ENCODE measurements at regions not wholly inside any gene's neighbourhood (a gene's known extent, or its start where the extent isn't known, plus 50 kb on each side); places are given as distances from the start of the nearest gene placed in this dataset.
A peak's percentile ranks its signal among the peaks of the same experiment; 100 is the strongest.

GRCh38 chr15:100806157-100806556, 73.5 kb upstream of the ALDH1A3 start:
- no peak for DNase-seq (ENCODE audit: low read depth, low spot score)
- H3K27ac ChIP-seq = no peak overlapping the region

GRCh38 chr15:100807028-100807427, 72.6 kb upstream of the ALDH1A3 start:
- no peak for DNase-seq (ENCODE audit: low read depth, low spot score)
- no peak overlapping the region for H3K27ac ChIP-seq

DNA sequence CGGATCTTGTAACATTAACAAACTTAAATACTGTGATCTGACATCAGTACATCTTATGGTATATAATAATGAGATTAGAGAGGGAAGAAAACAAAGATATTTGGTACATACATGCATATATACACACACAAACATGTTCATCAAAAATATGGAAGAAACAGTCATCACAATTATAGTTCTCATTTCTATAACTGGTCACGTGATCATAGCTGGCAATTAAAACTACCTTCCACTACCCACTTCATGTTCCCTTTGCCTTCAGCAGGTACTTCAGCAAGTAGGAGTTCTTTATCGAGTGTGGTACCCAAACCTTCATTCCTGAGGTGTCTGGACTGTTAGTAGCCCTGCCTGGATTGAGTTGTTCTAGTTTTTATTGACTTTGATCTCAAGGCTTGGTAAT, 70.9 kb upstream of the ALDH1A3 start:
- no peak for DNase-seq (ENCODE audit: low read depth, low spot score)
- H3K27ac ChIP-seq = peak overlapping the region; percentile 58

- peak overlapping the region; percentile 58 for H3K27ac ChIP-seq
- DNase-seq (ENCODE audit: low read depth, low spot score) = no peak
Observed at GRCh38 chr15:100809151-100809550, 70.5 kb upstream of the ALDH1A3 start.

- no peak for DNase-seq (ENCODE audit: low read depth, low spot score)
- H3K27ac ChIP-seq = peak overlapping the region; percentile 58
Observed at GRCh38 chr15:100809587-100809986, 70.0 kb upstream of the ALDH1A3 start.

- DNase-seq (ENCODE audit: low read depth, low spot score) = no peak
- H3K27ac ChIP-seq = peak overlapping the region; percentile 58
Observed at GRCh38 chr15:100810229-100810628, 69.4 kb upstream of the ALDH1A3 start.

GRCh38 chr15:100810831-100811230, 68.8 kb upstream of the ALDH1A3 start:
- no peak for DNase-seq (ENCODE audit: low read depth, low spot score)
- H3K27ac ChIP-seq = no peak overlapping the region

DNA sequence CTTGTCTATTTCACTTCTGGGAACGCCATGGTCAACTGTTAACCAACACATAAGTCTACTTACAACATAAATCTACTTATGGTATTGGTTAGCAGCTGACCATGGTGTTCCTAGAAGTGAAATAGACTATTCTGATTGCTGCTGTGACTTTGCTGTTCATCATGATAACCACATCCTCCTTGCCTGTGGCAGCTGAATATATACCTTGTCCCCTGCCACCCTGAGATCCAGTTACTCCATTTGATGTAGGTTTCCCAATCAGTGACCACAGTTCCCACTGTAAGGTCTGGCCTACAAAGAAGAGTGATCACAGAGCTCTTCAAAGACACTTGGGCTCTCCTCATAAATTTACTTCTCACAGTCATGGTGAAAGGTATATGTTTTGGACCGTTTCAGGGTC, 66.8 kb upstream of the ALDH1A3 start:
- DNase-seq (ENCODE audit: low read depth, low spot score) = no peak
- H3K27ac ChIP-seq = no peak overlapping the region

- no peak for DNase-seq (ENCODE audit: low read depth, low spot score)
- H3K27ac ChIP-seq = no peak overlapping the region
Observed at GRCh38 chr15:100818927-100819326, 60.7 kb upstream of the ALDH1A3 start.

DNA sequence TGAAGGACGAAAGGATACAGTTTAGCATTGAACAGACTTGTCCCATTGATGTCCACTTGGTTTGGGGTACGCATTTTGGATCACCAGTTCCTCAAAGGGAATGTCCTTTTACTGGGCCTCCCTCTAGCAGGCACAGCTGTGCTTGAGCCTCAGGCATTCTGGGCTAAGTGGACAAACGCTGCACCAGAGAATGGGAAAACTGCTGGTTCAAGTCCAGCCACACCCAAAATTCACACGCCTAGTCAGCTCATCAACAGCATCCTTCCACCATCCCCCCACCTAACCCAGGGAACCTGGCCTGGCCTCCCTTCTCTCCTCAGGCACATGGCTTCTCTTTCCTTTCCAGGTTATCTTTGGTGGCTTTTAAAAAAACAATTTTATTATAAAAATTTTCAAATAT, 59.1 kb upstream of the ALDH1A3 start:
- no peak overlapping the region for H3K27ac ChIP-seq
- no peak for DNase-seq (ENCODE audit: low read depth, low spot score)

DNA sequence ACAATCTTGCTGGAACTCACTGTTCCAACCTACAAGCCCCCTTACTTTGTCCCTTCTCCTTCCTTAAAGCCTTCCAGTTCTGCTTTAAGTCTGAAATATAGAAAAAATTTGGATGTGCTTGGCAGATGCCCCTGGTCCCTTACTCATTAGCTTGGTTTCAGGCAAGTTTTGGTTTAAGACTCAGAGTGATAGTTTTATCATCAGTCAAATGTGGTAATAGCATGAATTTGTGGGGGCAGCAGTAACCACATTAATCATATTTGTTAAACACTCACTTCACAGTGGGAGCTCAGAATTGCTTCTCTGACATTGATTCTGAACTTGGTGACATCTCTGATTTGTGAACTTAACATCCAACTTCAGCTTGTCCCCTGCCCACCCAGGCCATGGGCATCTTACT, 58.3 kb upstream of the ALDH1A3 start:
- no peak for DNase-seq (ENCODE audit: low read depth, low spot score)

DNA sequence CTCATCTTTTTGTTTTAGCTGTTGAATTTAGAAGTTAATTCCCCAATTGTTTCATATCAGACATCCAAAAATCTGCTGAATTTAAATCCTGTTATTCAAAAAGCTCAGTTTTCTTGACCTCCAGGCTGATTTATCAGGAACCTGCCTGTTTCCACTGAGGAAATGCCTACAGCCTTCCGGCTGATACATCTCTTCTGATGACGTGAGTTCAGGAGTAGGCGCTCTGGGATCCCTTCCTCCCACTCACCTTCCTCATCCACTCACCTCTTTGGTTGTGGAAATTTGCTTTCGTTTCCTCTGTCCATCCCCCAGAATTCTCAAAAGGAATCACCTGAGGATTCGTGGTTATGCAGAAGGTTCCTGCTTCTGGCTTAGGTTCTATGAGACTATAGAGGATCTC, 55.4 kb upstream of the ALDH1A3 start:
- no peak overlapping the region for H3K27ac ChIP-seq
- no peak for DNase-seq (ENCODE audit: low read depth, low spot score)

More for the DNA sequence above, 58.3 kb upstream of the ALDH1A3 start:
- H3K27ac ChIP-seq = no peak overlapping the region

- H3K27ac ChIP-seq = no peak overlapping the region
- DNase-seq (ENCODE audit: low read depth, low spot score) = no peak
Observed at GRCh38 chr15:100829457-100829856, 50.2 kb upstream of the ALDH1A3 start.
